Breast epithelium (tissue), 3 donors: ENCODE measurements at regions not wholly inside any gene's neighbourhood (a gene's known extent, or its start where the extent isn't known, plus 50 kb on each side); places are given as distances from the start of the nearest gene placed in this dataset.

Source experiments
- POLR2A ChIP-seq: fragments of 450-650 bp; IDR thresholded peaks from one replicate; pipeline ENCODE4 v1.6.1; 2016; ENCODE audit warnings: antibody characterized with exemption, mild to moderate bottlenecking, moderate library complexity
- TF ChIP-seq, protein P1 (sequence below), 3 donors: fragments of 450-650 bp; IDR thresholded peaks; one replicate each; pipeline ENCODE4 v1.5.1; 2016 to 2017; ENCODE audit warnings: antibody characterized with exemption in 3 of 3, mild to moderate bottlenecking in 3 of 3, moderate library complexity in 3 of 3

DNA sequence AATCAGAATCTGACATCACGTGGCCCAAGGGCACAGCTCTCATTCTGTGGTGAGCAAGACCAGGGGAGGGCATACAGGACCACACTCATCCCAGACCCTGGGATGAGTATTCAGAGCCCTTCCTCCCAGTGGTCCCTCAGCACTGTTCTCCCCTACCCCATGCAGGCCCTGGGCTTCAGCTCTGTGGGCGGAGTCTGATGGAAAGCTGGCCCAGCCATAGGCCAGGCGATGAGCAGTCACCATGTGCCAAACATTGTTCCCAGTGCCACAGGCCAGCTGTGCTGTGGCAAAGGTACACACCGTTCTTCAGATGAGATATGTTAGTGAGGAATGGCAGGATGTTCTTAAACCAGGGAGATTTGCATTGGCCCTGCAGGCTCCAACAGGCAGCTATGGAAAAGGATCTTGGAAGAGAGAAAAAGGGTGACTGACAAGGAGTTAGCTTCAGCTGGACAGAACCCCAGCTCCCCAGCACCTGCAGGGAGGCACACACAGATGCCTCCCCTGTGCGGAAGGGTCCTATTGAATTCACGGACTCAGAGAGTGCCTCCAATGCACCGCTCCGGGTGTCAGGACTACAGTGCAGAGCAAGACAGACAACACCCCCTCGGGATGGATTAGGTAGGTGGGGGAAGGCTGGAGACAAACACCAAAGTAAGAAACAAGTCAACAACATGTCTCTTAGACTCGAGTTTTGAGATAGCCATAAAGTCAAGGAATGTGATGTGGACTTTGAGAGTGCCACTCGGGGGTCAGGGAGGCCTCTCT lies 596.0 kb upstream of the MGMT start:
- TF ChIP-seq POLR2A: no peak
- TF ChIP-seq, protein P1, sequence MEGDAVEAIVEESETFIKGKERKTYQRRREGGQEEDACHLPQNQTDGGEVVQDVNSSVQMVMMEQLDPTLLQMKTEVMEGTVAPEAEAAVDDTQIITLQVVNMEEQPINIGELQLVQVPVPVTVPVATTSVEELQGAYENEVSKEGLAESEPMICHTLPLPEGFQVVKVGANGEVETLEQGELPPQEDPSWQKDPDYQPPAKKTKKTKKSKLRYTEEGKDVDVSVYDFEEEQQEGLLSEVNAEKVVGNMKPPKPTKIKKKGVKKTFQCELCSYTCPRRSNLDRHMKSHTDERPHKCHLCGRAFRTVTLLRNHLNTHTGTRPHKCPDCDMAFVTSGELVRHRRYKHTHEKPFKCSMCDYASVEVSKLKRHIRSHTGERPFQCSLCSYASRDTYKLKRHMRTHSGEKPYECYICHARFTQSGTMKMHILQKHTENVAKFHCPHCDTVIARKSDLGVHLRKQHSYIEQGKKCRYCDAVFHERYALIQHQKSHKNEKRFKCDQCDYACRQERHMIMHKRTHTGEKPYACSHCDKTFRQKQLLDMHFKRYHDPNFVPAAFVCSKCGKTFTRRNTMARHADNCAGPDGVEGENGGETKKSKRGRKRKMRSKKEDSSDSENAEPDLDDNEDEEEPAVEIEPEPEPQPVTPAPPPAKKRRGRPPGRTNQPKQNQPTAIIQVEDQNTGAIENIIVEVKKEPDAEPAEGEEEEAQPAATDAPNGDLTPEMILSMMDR (IDR thresholded peaks at IDR 0.05): no peak
